ENCODE measurements at regions not wholly inside any gene's neighbourhood (a gene's known extent, or its start where the extent isn't known, plus 50 kb on each side); places are given as distances from the start of the nearest gene placed in this dataset.
"Not testable (repeated sequence)": the region's sequence is repeated elsewhere in the genome, so short reads cannot be mapped to it uniquely, and the experiment has no call there.

- peaks cover 0 to 17% of the 10 kb centered on the region in 2 donors for H3K9me3 ChIP-seq
- H3K4me3 ChIP-seq = no peak overlapping the region
- no peaks in the 10 kb centered on the region for H3K27me3 ChIP-seq
- DNase-seq (ENCODE audit: low spot score) = no peak
- H3K27ac ChIP-seq = no peak overlapping the region
- H3K4me1 ChIP-seq = no peaks in the 10 kb centered on the region
- H3K36me3 ChIP-seq = no peaks in the 10 kb centered on the region
- TF ChIP-seq CTCF (IDR thresholded peaks at IDR 0.05) = no peak
Measured at GRCh38 chr13:43946281-43946680, 66.6 kb downstream of the LACC1 start.

GRCh38 chr13:43947897-43948458 lies 68.3 kb downstream of the LACC1 start:
- H3K27me3 ChIP-seq = no peaks in the 10 kb centered on the region
- H3K36me3 ChIP-seq = no peaks in the 10 kb centered on the region
- DNase-seq (ENCODE audit: low spot score) = no peak
- peaks cover 0 to 17% of the 10 kb centered on the region in 2 donors for H3K9me3 ChIP-seq
- TF ChIP-seq CTCF (IDR thresholded peaks at IDR 0.05) = no peak
- H3K4me1 ChIP-seq = no peaks in the 10 kb centered on the region
- H3K27ac ChIP-seq = no peak overlapping the region
- no peak overlapping the region for H3K4me3 ChIP-seq

- Histone ChIP-seq H3K9me3 (peaks cover 0 to 8% of the 10 kb centered on the region in 2 donors), H3K27ac (no peak overlapping the region), H3K27me3 (no peaks in the 10 kb centered on the region), H3K4me3 (no peak overlapping the region), H3K36me3 (no peaks in the 10 kb centered on the region), H3K4me1 (no peaks in the 10 kb centered on the region)
- TF ChIP-seq CTCF (IDR thresholded peaks at IDR 0.05) = no peak
- DNase-seq (ENCODE audit: low spot score) = no peak
Measured at GRCh38 chr13:43953370-43953769, 73.7 kb downstream of the LACC1 start.

GRCh38 chr13:43956975-43957374 lies 77.3 kb downstream of the LACC1 start:
- H3K27me3 ChIP-seq = not testable (repeated sequence)

GRCh38 chr13:43959291-43959690 lies 79.6 kb downstream of the LACC1 start:
- DNase-seq (ENCODE audit: low spot score) = no peak
- Histone ChIP-seq H3K9me3 (no peaks in the 10 kb centered on the region), H3K27me3 (no peaks in the 10 kb centered on the region), H3K4me3 (no peak overlapping the region), H3K27ac (no peak overlapping the region), H3K4me1 (no peaks in the 10 kb centered on the region), H3K36me3 (no peaks in the 10 kb centered on the region)
- no peak for TF ChIP-seq CTCF (IDR thresholded peaks at IDR 0.05)

More at GRCh38 chr13:43956975-43957374, 77.3 kb downstream of the LACC1 start:
- H3K36me3 ChIP-seq; DNase-seq (ENCODE audit: low spot score); H3K4me3 ChIP-seq; H3K9me3 ChIP-seq; H3K4me1 ChIP-seq; H3K27ac ChIP-seq: not testable (repeated sequence)

- Histone ChIP-seq H3K9me3 (no peaks in the 10 kb centered on the region), H3K4me3 (no peak overlapping the region), H3K4me1 (no peaks in the 10 kb centered on the region), H3K27ac (no peak overlapping the region), H3K27me3 (no peaks in the 10 kb centered on the region), H3K36me3 (no peaks in the 10 kb centered on the region)
- TF ChIP-seq CTCF (IDR thresholded peaks at IDR 0.05) = no peak
- no peak for DNase-seq (ENCODE audit: low spot score)
Measured at GRCh38 chr13:43961909-43962308, 82.2 kb downstream of the LACC1 start.
